ENCODE measurements at regions not wholly inside any gene's neighbourhood (a gene's known extent, or its start where the extent isn't known, plus 50 kb on each side); places are given as distances from the start of the nearest gene placed in this dataset.

DNA sequence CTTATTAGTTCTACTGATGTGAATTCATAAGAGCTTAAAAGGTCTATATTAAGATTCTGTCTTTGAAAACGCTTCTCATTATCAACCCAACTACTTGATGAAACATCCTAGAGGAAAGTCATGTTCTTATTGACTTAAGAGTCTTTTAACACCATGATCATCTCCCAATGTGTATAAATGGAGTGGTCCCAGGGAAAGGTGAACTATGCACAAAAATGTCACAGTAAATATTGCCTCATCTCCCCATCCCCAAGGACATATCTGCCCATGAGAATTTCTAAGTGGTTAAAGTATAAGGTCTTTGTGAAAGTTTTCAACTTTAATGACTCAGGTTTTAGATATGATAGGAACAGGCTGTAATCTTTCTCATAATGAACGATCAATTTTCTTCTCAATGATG lies 240.1 kb downstream of the IRS1 start:
- TF ChIP-seq, protein P1, sequence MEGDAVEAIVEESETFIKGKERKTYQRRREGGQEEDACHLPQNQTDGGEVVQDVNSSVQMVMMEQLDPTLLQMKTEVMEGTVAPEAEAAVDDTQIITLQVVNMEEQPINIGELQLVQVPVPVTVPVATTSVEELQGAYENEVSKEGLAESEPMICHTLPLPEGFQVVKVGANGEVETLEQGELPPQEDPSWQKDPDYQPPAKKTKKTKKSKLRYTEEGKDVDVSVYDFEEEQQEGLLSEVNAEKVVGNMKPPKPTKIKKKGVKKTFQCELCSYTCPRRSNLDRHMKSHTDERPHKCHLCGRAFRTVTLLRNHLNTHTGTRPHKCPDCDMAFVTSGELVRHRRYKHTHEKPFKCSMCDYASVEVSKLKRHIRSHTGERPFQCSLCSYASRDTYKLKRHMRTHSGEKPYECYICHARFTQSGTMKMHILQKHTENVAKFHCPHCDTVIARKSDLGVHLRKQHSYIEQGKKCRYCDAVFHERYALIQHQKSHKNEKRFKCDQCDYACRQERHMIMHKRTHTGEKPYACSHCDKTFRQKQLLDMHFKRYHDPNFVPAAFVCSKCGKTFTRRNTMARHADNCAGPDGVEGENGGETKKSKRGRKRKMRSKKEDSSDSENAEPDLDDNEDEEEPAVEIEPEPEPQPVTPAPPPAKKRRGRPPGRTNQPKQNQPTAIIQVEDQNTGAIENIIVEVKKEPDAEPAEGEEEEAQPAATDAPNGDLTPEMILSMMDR (IDR thresholded peaks at IDR 0.05; ENCODE audit: borderline replicate concordance, extremely low read depth, low read length, poor library complexity, severe bottlenecking): no peak
- no peak for TF ChIP-seq EZH2 (IDR thresholded peaks at IDR 0.05; ENCODE audit: borderline replicate concordance, low read depth, low read length, severe bottlenecking)
